Mesodermal cell (in vitro differentiated cells): ENCODE measurements at regions not wholly inside any gene's neighbourhood (a gene's known extent, or its start where the extent isn't known, plus 50 kb on each side); places are given as distances from the start of the nearest gene placed in this dataset.
"Not testable (repeated sequence)": the region's sequence is repeated elsewhere in the genome, so short reads cannot be mapped to it uniquely, and the experiment has no call there.

Experiments used
- H3K27ac ChIP-seq: 2 replicates; pipeline ENCODE4 v1.7.0; 2013; ENCODE audit warnings: mild to moderate bottlenecking, low read depth, low read length, moderate library complexity; ENCODE audit not compliant: severe bottlenecking
- H3K36me3 ChIP-seq: 2 replicates; pipeline ENCODE4 v1.7.1; 2013; ENCODE audit warnings: mild to moderate bottlenecking, low read length, moderate library complexity; ENCODE audit not compliant: control insufficient read depth, insufficient read depth
- H3K4me1 ChIP-seq: one replicate; pipeline ENCODE4 v1.7.1; 2013; ENCODE audit warnings: mild to moderate bottlenecking, low read length; ENCODE audit not compliant: insufficient read depth, control insufficient read depth, poor library complexity, severe bottlenecking
- H3K4me3 ChIP-seq: 2 replicates; pipeline ENCODE4 v1.7.0; 2013; ENCODE audit warnings: low read length, control low read depth, mild to moderate bottlenecking; ENCODE audit not compliant: insufficient read depth, poor library complexity, severe bottlenecking; ENCODE audit errors: extremely low read depth
- H3K9me3 ChIP-seq: 2 replicates; pipeline ENCODE4 v1.7.1; 2013; ENCODE audit warnings: mild to moderate bottlenecking, low read length, moderate library complexity; ENCODE audit not compliant: control insufficient read depth
- WGBS, 2 experiments: methylation state at CpG; one replicate each; pipeline ENCODE4 v1.1.5; 2013; ENCODE audit warnings: missing lambda C conversion rate in 2 of 2; ENCODE audit not compliant: insufficient coverage in 2 of 2; 5-methylcytosine and 5-hydroxymethylcytosine counted together

- H3K4me3 ChIP-seq = no peak overlapping the region
- H3K36me3 ChIP-seq = no peaks in the 10 kb centered on the region
- H3K27ac ChIP-seq = no peak overlapping the region
- H3K9me3 ChIP-seq = no peaks in the 10 kb centered on the region
- H3K4me1 ChIP-seq = peaks cover 18% of the 10 kb centered on the region
- 84 to 91% methylated on average over 10 to 12 of the region's 12 CpGs for WGBS, 2 experiments
Measured at GRCh38 chr2:395886-396285, 108.0 kb upstream of the ALKAL2 start.

GRCh38 chr2:393711-394696, 106.1 kb upstream of the ALKAL2 start:
- peak overlapping the region; percentile 88 for H3K27ac ChIP-seq
- no peaks in the 10 kb centered on the region for H3K9me3 ChIP-seq
- WGBS, 2 experiments = 59 to 60% methylated on average over 33 to 34 of the region's 37 CpGs
- no peaks in the 10 kb centered on the region for H3K36me3 ChIP-seq
- H3K4me3 ChIP-seq = no peak overlapping the region
- H3K4me1 ChIP-seq = peaks cover 18% of the 10 kb centered on the region

DNA sequence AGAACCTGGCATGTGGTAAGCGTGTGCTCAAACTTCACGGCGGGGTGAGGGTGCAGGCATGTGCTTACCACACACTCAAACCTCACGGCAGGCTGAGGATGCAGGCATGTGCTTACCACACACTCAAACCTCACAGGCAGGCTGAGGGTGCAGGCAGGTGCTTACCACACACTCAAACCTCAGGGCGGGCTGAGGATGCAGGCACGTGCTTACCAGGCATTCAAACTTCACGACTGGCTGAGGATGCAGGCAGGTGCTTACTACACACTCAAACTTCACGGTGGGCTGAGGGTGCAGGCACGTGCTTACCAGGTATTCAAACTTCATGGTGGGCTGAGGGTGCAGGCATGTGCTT, 105.0 kb upstream of the ALKAL2 start:
- Histone ChIP-seq H3K36me3 (no peaks in the 10 kb centered on the region), H3K9me3 (no peaks in the 10 kb centered on the region), H3K27ac (no peak overlapping the region), H3K4me1 (peaks cover 18% of the 10 kb centered on the region), H3K4me3 (no peak overlapping the region)
- 86 to 98% methylated on average over 6 to 8 of the region's 9 CpGs for WGBS, 2 experiments

- no peaks in the 10 kb centered on the region for H3K9me3 ChIP-seq
- no peak overlapping the region for H3K4me3 ChIP-seq
- 86 to 95% methylated on average over 27 to 30 of the region's 32 CpGs for WGBS, 2 experiments
- H3K27ac ChIP-seq = no peak overlapping the region
- H3K4me1 ChIP-seq = peaks cover 18% of the 10 kb centered on the region
- no peaks in the 10 kb centered on the region for H3K36me3 ChIP-seq
Measured at GRCh38 chr2:392181-392925, 104.5 kb upstream of the ALKAL2 start.

DNA sequence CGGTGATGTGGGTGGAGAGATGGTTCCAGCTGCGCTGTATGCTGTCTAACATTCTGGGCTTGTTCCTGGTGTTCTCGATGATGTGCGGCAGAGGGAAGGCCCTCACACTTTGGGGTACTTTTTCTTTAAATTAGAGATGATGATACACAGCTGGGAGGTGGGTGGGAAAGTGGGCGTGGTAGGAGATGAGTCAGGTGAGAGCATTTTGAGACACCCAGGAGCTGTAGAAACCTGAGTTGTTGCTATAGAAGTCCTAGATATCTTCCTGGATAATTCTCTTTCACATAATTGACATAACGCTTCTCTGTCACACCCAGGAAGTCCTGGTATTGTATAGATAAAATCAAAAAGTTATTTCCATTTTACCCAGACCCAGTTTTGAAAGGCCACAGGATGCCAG, 103.8 kb upstream of the ALKAL2 start:
- Histone ChIP-seq H3K4me1 (peaks cover 18% of the 10 kb centered on the region), H3K4me3 (no peak overlapping the region), H3K36me3 (no peaks in the 10 kb centered on the region), H3K9me3 (no peaks in the 10 kb centered on the region), H3K27ac (no peak overlapping the region)
- 95 to 97% methylated on average over 4 to 5 of the region's 6 CpGs for WGBS, 2 experiments

- Histone ChIP-seq H3K4me1 (peaks cover 16% of the 10 kb centered on the region), H3K36me3 (no peaks in the 10 kb centered on the region), H3K27ac (no peak overlapping the region), H3K9me3 (no peaks in the 10 kb centered on the region), H3K4me3 (no peak overlapping the region)
- 93 to 95% methylated on average over 12 to 13 of the region's 14 CpGs for WGBS, 2 experiments
Measured at GRCh38 chr2:390959-391358, 103.1 kb upstream of the ALKAL2 start.

DNA sequence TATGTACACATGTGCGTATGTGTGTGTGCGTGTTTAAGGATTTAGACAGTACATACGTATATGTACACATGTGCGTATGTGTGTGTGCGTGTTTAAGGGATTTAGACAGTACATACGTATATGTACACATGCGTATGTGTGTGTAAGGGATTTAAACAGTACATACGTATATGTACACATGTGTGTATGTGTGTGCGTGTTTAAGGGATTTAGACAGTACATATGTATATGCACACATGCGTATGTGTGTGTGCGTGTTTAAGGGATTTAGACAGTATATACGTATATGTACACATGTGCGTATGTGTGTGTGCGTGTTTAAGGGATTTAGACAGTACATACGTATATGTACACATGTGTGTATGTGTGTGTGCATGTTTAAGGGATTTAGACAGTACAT, 102.1 kb upstream of the ALKAL2 start:
- not testable (repeated sequence) for H3K9me3 ChIP-seq, H3K36me3 ChIP-seq, H3K27ac ChIP-seq, H3K4me3 ChIP-seq
- peaks cover 13% of the 10 kb centered on the region for H3K4me1 ChIP-seq
- WGBS, 2 experiments = 97 to 99% methylated on average over 10 to 15 of the region's 15 CpGs

GRCh38 chr2:388752-389151, 100.9 kb upstream of the ALKAL2 start:
- WGBS, 2 experiments = 94 to 97% methylated on average over 22 to 24 of the region's 24 CpGs
- not testable (repeated sequence) for H3K9me3 ChIP-seq, H3K4me3 ChIP-seq, H3K27ac ChIP-seq, H3K4me1 ChIP-seq, H3K36me3 ChIP-seq

- Histone ChIP-seq H3K4me3 (no peak overlapping the region), H3K36me3 (no peaks in the 10 kb centered on the region), H3K4me1 (peaks cover 5% of the 10 kb centered on the region), H3K9me3 (no peaks in the 10 kb centered on the region), H3K27ac (no peak overlapping the region)
- 83 to 85% methylated on average over 16 to 18 of the region's 18 CpGs for WGBS, 2 experiments
Measured at GRCh38 chr2:387980-388421, 100.1 kb upstream of the ALKAL2 start.

- Histone ChIP-seq H3K4me3 (no peak overlapping the region), H3K9me3 (no peaks in the 10 kb centered on the region), H3K4me1 (no peaks in the 10 kb centered on the region), H3K36me3 (no peaks in the 10 kb centered on the region), H3K27ac (no peak overlapping the region)
- 74 to 83% methylated on average over 3 to 5 of the region's 10 CpGs for WGBS, 2 experiments
Measured at GRCh38 chr2:386406-387103, 98.7 kb upstream of the ALKAL2 start.
